NCI-H187 (cell line): ENCODE measurements at regions not wholly inside any gene's neighbourhood (a gene's known extent, or its start where the extent isn't known, plus 50 kb on each side); places are given as distances from the start of the nearest gene placed in this dataset.
"Not testable (repeated sequence)": the region's sequence is repeated elsewhere in the genome, so short reads cannot be mapped to it uniquely, and the experiment has no call there.

Experiments
- DNase-seq, 2 experiments: peaks; one replicate each; lab custom pipeline; 2025; lab: John Stamatoyannopoulos, UW

DNA sequence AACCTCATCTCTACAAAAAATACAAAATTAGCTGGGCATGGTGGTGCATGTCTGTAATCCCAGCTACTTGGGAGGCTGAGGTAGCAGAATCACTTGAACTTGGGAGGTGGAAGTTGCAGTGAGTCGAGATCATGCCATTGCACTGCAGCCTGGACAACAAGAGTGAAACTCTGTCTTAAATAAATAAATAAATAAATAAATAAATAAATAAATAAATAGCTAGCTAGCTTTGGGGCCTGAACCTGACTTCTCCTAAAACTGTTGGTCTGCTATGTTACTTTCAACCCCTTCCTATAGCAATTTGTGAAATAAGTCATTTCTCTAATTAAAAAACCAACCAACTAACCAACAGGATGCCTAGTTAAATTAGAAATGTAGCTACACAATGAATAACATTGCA lies 101.0 kb upstream of the KCNG1 start:
- not testable (repeated sequence) for DNase-seq

DNA sequence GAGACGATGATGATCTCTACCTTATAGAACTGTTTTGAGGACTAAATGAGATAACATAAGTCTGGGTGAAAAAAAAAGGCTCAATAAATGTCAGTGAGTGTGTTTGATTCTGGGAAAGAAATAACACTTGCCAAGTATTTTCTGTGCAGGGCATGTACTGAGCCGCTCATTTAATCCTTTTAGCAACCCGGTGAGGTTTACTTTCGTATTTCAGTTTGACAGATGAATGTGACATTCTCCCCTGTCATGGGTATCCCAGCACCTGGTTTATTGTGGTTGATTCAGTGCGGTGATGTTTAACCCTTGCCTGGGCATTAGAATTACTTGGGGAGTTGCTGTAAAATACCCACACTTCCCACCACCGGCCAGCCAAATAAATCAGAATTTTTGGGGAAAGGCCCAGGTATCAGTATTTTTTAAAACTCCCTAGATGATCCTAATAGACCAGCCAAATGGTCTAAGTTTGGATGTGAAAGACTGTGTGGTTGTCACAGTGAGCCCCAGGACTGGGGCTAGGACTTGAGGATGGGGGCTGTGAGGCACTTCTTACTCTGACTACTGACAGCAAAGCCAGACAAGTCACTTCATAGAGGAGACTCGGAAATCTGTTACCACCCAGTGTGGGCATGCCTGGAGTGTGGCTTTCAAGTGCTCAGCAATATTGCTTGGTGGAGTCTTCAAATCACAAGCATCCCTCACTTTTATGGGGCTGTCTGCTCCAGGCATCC lies 100.2 kb upstream of the KCNG1 start:
- DNase-seq: no peak

DNA sequence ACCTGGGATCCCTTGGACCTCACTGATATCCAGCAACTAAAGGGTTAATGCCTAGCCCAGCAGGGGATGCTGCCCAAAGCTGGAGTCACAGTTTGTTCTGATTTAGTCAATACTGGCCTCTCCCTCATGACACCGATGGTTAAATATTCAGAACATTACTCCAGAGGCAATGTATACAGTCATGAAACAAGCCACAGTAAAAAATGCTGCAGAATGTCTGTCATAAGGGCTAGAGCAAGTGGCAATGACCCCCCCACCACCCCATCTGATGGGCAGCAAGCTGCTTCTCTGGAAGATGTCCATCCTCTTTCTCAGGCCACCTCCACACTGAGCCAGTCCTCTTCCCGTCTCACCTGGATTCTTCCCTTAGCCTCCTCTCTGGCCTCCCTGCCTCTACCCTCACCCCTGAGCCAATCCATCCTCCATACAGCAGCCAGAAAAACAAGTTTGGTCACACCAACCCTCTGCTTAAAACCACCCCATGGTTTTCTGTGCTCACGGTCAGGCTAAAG lies 99.0 kb upstream of the KCNG1 start:
- no peak for DNase-seq

DNA sequence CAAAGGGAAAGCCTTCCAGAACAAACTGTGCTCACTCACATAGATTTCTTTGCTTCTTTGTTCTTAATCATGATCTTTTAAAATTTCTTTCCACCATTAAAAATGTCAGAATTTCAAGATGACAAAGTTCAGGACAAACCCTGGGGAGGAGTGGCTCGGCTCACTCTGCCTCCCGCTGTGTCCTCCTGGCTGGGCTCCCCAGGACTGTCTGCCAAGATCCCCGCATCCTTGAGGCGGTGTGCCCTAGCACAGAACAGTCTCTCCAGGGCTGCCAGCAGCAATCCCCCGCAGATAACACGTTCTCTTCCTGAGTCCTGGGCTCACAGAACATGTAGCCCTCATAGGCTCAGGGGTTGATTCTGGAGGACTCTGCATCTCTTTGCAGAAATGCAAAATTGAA lies 98.4 kb upstream of the KCNG1 start:
- no peak for DNase-seq

DNA sequence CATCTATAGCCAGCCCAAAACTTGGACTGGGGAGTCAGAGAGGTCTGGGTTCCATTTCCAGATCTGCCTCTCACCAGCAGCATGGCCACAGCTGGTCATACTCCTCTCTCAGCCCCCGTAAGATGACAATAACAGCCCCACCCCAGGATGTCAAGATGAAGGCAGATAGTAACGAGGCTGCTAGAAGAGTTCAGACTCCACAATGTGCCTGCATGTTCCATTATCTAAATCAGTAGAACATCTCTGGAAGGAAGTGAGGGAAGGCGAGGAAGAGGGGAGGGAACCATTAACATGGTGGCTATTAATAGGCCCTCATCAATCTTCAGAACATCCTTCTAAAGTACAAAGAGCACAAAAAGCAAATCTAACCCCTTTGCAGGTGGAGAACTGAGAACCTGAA lies 98.0 kb upstream of the KCNG1 start:
- DNase-seq: no peak

DNA sequence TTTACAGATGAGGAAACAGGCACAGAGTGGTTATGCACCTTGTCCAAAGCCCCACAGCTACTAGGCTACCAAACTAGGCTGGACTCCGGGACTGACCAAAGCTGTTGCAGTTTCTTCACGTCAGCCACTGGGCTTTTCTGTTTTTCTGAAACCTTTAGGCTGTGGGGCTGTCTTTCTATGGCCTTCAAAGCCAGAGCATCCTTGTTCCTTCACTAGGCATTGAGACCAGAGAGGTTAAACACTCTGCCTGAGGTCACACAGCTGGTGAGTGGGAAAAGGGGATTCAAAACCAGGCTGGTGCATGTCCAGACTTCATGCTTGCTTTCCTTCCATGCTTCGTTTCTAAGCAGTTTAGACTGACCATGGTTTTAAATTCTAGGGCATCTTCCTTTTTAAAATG lies 97.5 kb upstream of the KCNG1 start:
- no peak for DNase-seq

DNA sequence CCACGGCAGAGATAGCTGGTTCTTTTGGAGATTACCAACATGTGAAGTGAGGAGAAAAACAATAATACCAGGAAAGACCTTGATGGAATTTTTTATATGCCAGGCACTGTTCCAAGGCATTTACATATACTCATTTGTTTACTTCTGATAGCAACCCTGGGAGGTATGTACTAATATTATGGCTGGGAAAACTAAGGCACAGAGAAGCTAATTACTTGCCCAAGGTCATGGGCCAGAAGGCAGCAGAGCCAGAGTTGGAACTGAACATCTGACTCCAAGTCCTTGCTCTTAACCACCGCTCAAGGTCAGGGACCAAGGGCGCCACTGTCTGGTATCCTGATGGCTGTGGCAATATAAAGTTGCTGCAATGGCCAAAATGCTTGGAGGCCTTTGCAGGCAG lies 97.0 kb upstream of the KCNG1 start:
- DNase-seq: no peak

DNA sequence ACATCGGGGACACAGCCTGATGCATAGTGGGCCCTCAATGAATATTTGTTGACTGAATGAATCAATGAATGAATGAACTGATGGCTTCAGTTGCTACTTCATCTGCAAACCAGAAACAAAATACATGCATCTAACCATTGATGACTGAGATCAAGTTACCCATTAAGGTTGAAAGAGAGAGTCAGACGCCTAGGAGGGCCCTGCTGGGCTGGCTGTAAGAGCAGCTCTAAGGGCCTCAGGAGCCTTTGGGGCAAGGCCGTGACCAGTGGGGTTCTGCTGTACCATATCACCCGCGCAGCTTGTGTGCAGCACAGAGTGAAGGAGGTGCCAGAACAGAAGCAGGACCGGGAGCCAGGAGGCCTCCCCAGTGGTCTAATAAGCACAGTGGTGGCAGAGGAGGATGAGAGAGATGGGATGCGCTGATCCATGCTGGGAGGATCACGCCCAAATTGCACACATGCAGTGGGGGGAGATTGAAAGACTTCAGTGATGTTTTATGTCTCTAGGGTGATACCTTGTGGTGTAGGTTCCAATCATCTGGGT lies 96.1 kb upstream of the KCNG1 start:
- DNase-seq: no peak

DNA sequence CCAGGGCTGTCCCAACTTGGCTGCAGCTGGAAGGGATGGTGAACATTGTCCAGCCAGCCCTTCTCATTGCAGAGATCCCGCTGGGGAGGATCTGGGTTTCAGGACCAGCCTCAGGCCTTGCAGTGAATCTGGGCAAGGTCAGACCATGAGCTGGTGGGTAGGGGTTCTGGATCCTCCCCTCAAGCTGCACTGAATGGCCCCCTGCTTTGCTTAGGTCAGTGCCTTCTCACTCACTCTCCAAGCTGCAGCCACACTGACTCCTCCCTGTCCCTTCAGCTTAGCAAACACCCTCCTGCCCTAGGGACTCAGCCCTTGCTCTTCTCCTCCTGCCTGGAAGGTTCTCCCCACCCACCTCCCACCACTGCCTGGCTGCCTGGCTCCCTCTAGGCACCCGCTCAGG lies 95.3 kb upstream of the KCNG1 start:
- no peak for DNase-seq

DNA sequence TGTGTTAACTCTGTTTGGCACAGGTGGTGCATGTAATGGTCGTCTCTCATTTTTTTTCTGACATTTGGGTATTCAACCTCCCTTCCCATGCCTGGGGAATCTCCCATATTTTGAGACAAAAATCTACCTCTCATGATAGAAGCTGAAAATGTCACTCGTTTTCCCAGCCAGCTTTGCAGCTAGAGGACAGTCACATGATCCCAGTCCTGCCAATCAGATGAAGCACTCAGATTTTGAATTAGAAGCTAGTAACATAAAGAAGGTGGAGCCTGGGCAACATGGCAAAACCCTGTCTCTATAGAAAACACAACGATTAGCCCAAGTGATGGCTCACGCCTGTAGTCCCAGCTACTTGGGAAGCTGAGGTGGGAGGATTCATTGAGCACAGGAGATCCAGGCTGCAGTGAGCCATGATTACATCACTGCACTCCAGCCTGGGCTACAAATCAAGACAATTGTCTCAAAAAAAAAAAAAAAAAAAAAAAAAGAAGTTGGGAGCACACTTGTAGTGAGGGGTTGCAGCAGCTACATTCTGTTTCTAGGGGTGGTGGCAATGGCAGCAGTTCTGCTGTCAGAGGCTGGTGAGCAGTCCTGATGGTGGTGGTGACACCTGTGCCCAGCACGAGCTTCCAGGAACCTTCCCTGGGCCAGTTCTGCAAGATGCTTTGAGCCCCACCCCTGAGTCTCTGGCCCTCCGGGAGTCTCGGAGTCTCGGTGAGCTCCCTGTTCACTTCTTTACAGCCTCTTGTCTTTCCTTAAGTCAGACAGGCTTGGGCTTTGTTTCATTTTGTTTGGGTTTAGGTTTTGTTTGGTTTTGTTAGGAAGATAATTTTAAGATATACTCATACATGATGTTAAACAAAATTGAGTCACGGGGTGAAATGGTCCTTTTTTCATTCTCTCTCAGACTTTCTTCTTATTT lies 94.1 kb upstream of the KCNG1 start:
- no peak for DNase-seq

DNA sequence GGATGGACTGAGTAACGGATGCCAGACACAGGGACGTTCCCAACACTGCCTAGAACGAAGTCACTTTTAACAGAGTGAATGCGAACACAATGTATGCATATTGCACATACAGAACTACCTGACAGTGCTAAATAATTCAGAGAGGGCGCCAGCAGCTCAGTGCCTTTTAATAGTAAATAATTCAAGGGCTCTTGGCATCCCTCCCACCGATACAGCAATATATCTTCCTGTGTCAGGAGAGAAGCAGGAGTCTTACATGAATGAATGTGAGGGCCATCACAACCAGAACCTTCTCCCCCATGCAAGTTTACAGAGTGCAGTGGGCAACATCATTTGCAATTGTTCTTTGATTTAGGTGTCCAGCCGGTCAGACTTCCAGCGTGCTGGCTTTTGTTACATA lies 88.4 kb upstream of the KCNG1 start:
- DNase-seq: no peak

DNA sequence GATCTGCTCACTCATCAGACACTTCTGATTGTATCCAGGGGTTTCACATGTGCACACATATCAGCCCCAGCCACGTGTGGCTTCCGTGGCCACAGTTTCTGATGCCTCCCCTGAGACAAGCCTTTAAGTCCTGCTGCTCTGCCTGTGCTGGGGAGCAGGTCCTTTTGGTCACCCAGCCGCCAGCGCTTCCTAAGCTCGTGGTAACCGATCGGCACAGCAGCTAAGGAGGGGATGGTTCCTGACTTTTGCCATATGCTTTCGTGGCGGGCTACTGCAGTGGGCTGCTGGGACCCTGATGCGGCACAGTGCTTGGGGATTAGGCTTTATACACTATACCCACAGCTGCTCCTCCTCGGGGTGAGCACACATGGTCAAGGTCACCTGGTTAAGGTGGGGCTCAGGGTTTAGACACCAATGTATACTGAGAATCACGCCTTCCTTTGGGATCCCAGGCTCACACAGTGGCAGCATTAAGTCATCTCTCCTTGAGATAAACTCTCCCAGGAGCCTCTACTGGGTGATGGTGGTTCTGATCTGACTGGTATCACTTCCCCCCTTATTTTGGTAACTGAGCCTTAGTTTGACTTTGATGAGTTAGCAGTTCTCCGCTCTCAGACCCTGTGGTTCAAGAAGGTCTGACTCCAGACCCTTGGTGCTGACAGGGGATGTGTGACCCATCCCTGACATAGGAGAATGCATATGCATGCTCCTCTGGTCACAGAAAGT lies 85.9 kb upstream of the KCNG1 start:
- DNase-seq: no peak

DNA sequence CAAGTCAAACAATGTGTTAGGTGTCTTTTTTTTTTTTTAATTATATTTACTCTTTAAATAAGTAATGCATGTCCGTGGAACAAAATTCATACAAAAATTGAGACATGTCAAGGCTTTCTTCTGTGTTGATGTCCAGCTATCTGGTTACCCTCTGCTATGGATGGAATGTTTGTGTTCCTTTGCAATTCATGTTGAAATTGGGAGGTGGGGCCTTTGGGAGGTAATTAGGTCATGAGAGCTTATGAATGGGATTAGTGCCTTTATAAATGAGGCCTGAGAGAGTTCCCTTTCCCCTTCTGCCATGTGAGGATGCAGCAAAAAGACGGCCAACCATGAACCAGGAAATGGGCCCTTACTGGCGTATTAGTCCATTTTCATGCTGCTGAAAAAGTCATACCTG lies 83.1 kb upstream of the KCNG1 start:
- DNase-seq: no peak

DNA sequence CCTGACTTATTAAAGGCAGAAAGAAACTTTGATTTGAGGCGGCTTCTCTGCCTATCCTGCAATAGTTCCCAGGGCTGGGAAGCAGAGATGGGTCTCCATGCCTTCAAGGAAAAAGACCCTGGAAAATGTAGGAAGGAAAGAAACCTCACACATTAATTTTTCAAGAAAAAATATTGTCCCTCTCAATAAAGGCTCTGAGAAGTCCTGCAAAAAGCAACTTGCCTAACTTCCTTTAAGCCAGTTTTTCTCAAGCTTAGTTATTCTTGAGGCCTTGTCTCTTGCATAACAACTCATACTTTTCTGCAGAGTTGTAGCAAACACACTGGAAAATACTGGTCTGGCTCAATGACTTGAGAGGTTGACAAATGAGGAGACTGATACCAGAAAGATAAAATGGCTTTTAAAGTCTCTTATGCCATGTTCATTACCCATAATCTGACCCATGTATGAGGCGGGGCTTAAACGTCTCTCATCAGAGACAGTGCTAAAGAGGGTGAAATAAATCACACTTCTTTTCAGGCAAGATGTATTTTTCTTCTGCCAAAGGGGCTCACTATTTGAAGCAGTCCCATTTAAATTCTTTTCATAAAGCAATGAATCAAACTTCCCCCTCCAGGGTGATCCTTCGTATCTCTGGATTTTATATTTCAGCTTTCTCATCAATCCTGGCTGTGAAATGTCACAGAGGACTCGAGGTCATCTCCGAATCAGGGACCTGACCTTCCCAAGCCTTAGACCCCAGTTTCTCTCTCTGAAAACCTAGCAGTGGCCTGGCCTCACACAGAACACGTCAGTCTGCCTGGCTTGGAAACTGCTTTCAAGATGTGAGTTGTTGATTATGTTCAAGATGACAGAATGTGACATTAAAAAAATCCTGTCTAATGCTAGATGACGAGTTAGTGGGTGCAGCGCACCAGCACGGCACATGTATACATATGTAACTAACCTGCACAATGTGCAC lies 82.3 kb upstream of the KCNG1 start:
- DNase-seq: no peak

DNA sequence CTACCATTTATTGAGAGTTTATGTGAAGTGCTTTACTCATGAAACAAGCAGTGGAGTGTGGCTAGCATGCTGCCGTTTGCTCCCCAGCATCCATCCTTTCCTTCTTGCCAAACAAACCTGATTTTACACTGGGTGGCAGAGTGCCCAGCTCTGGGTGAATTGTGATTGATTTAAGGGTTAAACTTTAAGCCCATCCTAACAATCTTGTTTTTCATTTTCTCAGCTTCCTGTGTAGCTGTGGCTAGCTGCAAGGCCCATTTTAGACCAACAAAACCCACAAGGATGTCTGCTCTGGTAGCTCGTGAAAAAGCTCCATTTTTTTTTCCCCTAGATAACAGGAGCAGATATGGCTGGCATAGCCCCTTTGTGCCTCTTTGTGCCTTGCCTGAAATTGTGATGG lies 77.7 kb upstream of the KCNG1 start:
- no peak for DNase-seq

DNA sequence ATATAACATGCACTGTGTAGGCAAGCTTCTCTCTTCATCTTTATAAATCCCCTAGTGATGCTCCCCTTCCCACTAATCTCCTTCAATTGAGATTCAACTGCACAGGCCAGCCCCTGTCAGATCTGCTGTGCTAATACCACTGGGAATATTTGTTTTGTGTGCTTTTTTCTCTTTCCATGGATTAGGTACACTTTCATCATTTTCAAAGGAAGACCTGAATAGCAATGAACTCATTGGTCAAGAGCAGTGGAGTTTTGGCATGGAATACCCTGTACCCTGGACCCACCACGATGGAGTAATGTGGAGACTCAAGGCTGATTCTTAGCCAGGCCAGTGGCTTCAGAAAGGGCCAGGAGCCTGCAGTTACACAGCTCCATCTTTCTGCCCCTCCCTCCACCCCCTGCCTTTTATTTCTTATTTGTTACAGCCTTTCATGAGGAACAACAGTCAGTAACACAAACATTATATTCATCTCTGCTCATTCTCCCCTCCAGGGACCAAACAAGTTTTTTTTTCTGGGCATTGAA lies 75.4 kb upstream of the KCNG1 start:
- DNase-seq: no peak

DNA sequence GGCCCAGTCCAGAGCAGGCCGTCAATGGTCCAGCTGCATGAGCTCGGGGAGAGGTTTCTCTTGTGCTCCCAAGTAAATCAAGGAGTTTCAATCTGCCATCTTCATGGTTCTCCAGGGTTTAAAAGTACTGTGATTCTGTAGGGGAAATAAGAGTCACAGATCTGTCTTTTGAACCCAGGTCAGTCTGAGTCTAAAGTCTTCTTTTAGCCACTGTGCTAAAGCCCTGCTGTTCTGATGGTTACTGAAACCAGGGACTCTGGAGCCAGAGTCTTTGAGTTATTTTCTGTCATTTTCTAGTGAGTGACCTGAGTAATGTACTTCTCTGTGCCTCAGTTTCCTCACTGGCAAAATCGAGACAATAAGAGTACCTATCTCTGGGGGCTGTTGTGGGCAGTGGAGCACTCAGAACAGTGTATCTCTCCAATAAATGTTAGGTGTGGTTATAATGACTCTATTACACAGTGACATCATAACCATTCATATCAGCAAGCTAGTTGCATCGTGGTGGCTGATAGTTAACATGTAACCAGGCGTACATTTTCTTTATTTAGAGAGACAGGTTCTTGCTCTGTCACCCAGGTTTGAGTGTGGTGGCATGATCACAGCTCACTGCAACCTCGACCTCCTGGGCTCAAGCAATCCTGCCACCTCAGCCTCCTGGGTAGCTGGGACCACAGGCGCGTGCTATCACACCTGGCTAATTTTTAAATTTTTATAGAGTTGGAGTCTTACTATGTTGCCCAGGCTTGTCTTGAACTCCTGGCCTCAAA lies 74.6 kb upstream of the KCNG1 start:
- no peak for DNase-seq

DNA sequence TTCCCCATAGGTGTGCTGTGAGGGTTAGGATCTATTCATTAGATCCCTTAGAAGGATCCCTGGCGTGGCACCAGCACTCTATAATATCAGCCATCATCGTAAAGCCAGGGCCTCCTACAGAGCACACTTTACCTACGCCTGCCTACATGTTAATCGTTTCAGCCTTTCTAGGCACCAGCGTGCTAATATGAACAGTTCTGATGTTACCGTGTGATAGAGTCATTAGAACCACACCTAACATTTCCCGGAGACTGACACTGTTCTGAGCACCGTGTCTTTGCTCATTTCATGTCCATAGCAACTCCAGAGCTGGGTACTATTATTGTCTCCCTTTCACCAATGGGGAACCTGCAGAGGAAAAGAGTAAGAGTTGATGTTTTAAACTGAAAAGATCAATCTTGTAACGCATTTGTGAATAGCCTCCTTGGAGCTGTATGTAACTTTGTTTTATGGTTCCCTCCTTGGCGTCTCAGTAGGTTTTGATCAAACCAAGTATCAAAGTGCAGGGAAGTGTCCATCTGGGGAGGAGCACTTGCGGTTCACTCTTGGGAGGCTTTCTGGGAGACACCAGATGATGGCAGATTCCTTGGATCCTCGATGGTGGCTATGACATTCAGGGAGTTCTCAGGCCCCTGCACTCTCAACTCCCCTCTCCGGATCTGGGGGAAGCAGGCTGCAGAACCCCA lies 73.8 kb upstream of the KCNG1 start:
- DNase-seq: no peak
